K562 (cell line): ENCODE measurements at regions not wholly inside any gene's neighbourhood (a gene's known extent, or its start where the extent isn't known, plus 50 kb on each side); places are given as distances from the start of the nearest gene placed in this dataset.

ENCODE experiments used
- ATAC-seq: fragments of 200-7000 bp; cut with Tn5 transposase; 3 replicates; pipeline ENCODE4 v1.9.1; 2020; ENCODE audit warnings: moderate library complexity
- BruUV-seq: library from RNA; stranded (reverse); fragments of 400-500 nt; replicated peaks from 2 replicates; lab custom pipeline; 2021; lab: Mats Ljungman, UMichigan
- CTCF ChIA-PET: fragments of 300-600 bp; formaldehyde crosslinking; extraction: SDS; loops from one replicate; lab custom pipeline; 2021; ENCODE audit warnings: low intra/inter-chr PET ratio; lab: Yijun Ruan, JAX
- POLR2A ChIA-PET: fragments of 300-600, 350-650 bp; sonication (Branson Sonifier 250); formaldehyde crosslinking; extraction: SDS; loops from one replicate; lab custom pipeline; 2021; ENCODE audit warnings: antibody characterized with exemption, inconsistent platforms; lab: Yijun Ruan, JAX
- DNase-seq, 4 experiments: peaks; one replicate each; pipeline versions ENCODE4 v3.0.0 to v3.0.0-alpha.2; 2011 to 2018; ENCODE audit warnings: low spot score in 3 of 4, mixed read lengths in 3 of 4; ENCODE audit errors: extremely low read depth in 1 of 4
- FAIRE-seq: peaks from 2 replicates; lab custom pipeline; 2011; peaks lifted over from hg19 to GRCh38; lab: Jason Lieb, UNC
- H2AFZ ChIP-seq: 2 replicates; pipeline ENCODE4 v1.6.0; 2011; ENCODE audit warnings: low read depth, low read length, control low read depth, inconsistent platforms
- H3K27ac ChIP-seq: fragments of 200-600 bp; 3 replicates; pipeline ENCODE4 v1.8.0; 2011; ENCODE audit warnings: low read depth, mild to moderate bottlenecking, control low read depth, inconsistent platforms, low read length, moderate library complexity, mixed read lengths; ENCODE audit errors: extremely low read depth
- H3K27me3 ChIP-seq, 2 experiments: fragments of 300-600 bp in 1 of 2; 2 replicates in 1 of 2; 3 replicates in 1 of 2; pipeline versions ENCODE4 v1.6.0 to v1.8.0; 2011; ENCODE audit warnings: inconsistent platforms in 2 of 2, low read length in 2 of 2, mild to moderate bottlenecking in 1 of 2, mixed read lengths in 1 of 2, moderate library complexity in 1 of 2; ENCODE audit not compliant: control insufficient read depth in 2 of 2, insufficient read depth in 2 of 2
- H3K36me3 ChIP-seq: fragments of 300-600 bp; 3 replicates; pipeline ENCODE4 v1.8.0; 2011; ENCODE audit warnings: mild to moderate bottlenecking, low read length, inconsistent platforms; ENCODE audit not compliant: control insufficient read depth, insufficient read depth
- H3K4me1 ChIP-seq, 2 experiments: fragments of 200-600 bp in 1 of 2; replicated peaks in 1 of 2; 2 replicates in 1 of 2; 3 replicates in 1 of 2; pipeline versions ENCODE4 v1.5.1 to v1.8.0; 2011; ENCODE audit warnings: inconsistent platforms in 2 of 2, low read length in 2 of 2, mild to moderate bottlenecking in 1 of 2, mixed read lengths in 1 of 2, moderate library complexity in 1 of 2; ENCODE audit not compliant: control insufficient read depth in 2 of 2, insufficient read depth in 2 of 2
- H3K4me2 ChIP-seq: 2 replicates; pipeline ENCODE4 v1.6.1; 2011; ENCODE audit warnings: low read length, control low read depth, inconsistent platforms, mixed read lengths; ENCODE audit not compliant: insufficient read depth
- H3K4me3 ChIP-seq: fragments of 200-600 bp; sonication (generic), shearing (Covaris generic); 2 replicates; pipeline ENCODE4 v1.5.1; 2016; ENCODE audit warnings: control low read depth, inconsistent platforms
- H3K79me2 ChIP-seq: fragments of 200-600 bp; 3 replicates; pipeline ENCODE4 v1.8.0; 2011; ENCODE audit warnings: low read length, inconsistent platforms; ENCODE audit not compliant: control insufficient read depth, insufficient read depth
- H3K9ac ChIP-seq, 2 experiments: 2 replicates each; pipeline versions ENCODE4 v1.6.0 to v1.6.1; 2011; ENCODE audit warnings: low read depth in 2 of 2, low read length in 2 of 2, control low read depth in 1 of 2, inconsistent platforms in 1 of 2, mild to moderate bottlenecking in 1 of 2, mixed read lengths in 1 of 2; ENCODE audit not compliant: insufficient read depth in 1 of 2
- H3K9me1 ChIP-seq: one replicate; pipeline ENCODE4 v1.6.0; 2011; ENCODE audit warnings: inconsistent platforms, mild to moderate bottlenecking, low read length, moderate library complexity; ENCODE audit not compliant: control insufficient read depth, insufficient read depth
- H3K9me3 ChIP-seq: replicated peaks from 2 replicates; pipeline ENCODE4 v1.5.1; 2011; ENCODE audit warnings: low read depth, low read length, inconsistent platforms; ENCODE audit not compliant: control insufficient read depth, insufficient read depth
- H4K20me1 ChIP-seq: replicated peaks from 2 replicates; pipeline ENCODE4 v1.6.1; 2011; ENCODE audit warnings: low read length, inconsistent platforms, mixed read lengths; ENCODE audit not compliant: control insufficient read depth, insufficient read depth
- MEF2A ChIP-seq: IDR thresholded peaks from 2 replicates; pipeline ENCODE4 v1.6.1; 2011; ENCODE audit warnings: low read depth, mild to moderate bottlenecking, low read length, moderate library complexity; ENCODE audit not compliant: control insufficient read depth
- NFRKB ChIP-seq: fragments of 450-650 bp; IDR thresholded peaks from 2 replicates; pipeline ENCODE4 v1.6.1; 2016; ENCODE audit warnings: low read depth
- SMARCA4 ChIP-seq: fragments of 450-650 bp; IDR thresholded peaks from 2 replicates; pipeline ENCODE4 v1.6.1; 2016
- SMC3 ChIP-seq: conservative IDR thresholded peaks from 2 replicates; pipeline ENCODE4 v1.6.1; 2011; ENCODE audit warnings: low read depth, low read length, improper control_type of control experiment; ENCODE audit not compliant: insufficient read depth
- TCF7 ChIP-seq: sonication (generic); IDR thresholded peaks from 2 replicates; pipeline ENCODE4 v1.6.1; 2016; ENCODE audit warnings: antibody characterized with exemption, borderline replicate concordance
- UBTF ChIP-seq, 2 experiments: IDR thresholded peaks; 2 replicates each; pipeline ENCODE4 v1.6.1; 2012; ENCODE audit warnings: improper control_type of control experiment in 2 of 2, low read depth in 2 of 2, low read length in 2 of 2, borderline replicate concordance in 1 of 2
- XRCC4 ChIP-seq: IDR thresholded peaks from one replicate; pipeline ENCODE4 v1.6.1; 2011; ENCODE audit not compliant: insufficient read depth, insufficient read length; ENCODE audit errors: extremely low read depth
- ZNF212 ChIP-seq: fragments of 450-650 bp; formaldehyde crosslinking; IDR thresholded peaks from 2 replicates; pipeline ENCODE4 v1.4.0; 2020; ENCODE audit warnings: mild to moderate bottlenecking
- ZNF696 ChIP-seq: fragments of 250-450 bp; sonication (Bioruptor Pico); conservative IDR thresholded peaks from 2 replicates; pipeline ENCODE4 v1.4.0; 2020; ENCODE audit warnings: mild to moderate bottlenecking, moderate library complexity
- WGBS: fragments of 100-300 bp; shearing (Covaris generic); methylation state at CpG from one replicate; pipeline ENCODE4 v1.1.6; 2016; ENCODE audit warnings: low coverage, mixed read lengths; ENCODE audit not compliant: insufficient coverage; ENCODE audit errors: missing lambda C conversion rate; 5-methylcytosine and 5-hydroxymethylcytosine counted together
- in situ Hi-C: fragments of 300-500 bp; cut with MboI; formaldehyde crosslinking; loops from 4 replicates; pipeline ENCODE4 v1.15.0; 2018; ENCODE audit warnings: inconsistent platforms, mixed read lengths
- intact Hi-C: fragments of 100-400 bp; cut with micrococcal nuclease; formaldehyde crosslinking; loops from 2 replicates; pipeline ENCODE4 v1.14.2; 2022
- TF ChIP-seq, protein P1 (sequence below): fragments of 250-450 bp; sonication (Bioruptor Pico); IDR thresholded peaks from 2 replicates; pipeline ENCODE4 v1.5.0; 2021

DNA sequence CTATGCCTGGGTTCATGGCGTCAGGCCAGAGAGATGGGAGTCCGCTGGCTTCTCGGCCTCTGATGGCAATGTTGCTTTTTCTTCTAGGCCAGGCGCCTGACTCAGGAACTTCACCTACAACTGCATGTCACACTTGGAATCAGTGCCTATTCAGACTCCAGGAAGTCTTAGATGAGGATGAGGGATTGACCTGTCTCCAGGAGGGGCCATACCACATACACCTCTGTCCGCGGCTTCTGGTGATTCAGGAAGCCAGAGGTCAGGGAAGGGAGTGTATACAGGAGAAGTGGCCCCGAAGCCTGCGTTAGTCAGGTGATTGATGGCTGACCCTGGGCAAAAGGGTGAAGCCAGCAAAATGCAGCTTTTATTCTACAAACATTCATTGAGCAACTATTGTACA, 109.1 kb upstream of the RMDN2 start (continued):
- TF ChIP-seq UBTF (IDR thresholded peaks at IDR 0.05; ENCODE audit: borderline replicate concordance in 1 of 2, low read depth in 2 of 2, low read length in 2 of 2): no peak
- TF ChIP-seq NFRKB: no peak
- no peak for TF ChIP-seq ZNF212 (CRISPR knock-in tag)
- no peak for TF ChIP-seq TCF7

DNA sequence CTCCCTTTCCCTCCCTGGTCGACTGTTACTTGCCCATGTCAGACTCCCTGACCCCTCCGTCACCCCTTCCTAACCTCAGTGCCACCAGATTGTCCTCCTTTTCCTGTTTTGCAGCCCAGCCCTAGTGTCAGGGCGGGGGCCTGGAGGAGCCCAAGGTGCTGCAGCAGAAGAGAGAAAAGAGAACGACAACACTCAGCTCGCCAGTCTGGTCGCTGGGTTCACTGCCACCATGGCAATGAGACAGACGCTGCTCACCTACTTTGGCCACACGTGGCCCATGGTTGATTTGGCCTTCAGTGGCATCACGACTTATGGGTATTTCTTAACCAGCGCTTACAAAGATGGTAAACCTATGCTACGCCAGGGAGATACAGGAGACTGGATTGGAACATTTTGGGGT, 108.4 kb upstream of the RMDN2 start:
- intact Hi-C loops: no loop called here
- no peaks in the 10 kb centered on the region for H3K79me2 ChIP-seq
- ATAC-seq (no peak), DNase-seq (no peak), FAIRE-seq (no peak)
- TF ChIP-seq ZNF696 (CRISPR knock-in tag): no peak
- no peak for TF ChIP-seq SMC3
- no peak for TF ChIP-seq SMARCA4
- no peak for TF ChIP-seq MEF2A
- TF ChIP-seq XRCC4: no peak
- TF ChIP-seq, protein P1, sequence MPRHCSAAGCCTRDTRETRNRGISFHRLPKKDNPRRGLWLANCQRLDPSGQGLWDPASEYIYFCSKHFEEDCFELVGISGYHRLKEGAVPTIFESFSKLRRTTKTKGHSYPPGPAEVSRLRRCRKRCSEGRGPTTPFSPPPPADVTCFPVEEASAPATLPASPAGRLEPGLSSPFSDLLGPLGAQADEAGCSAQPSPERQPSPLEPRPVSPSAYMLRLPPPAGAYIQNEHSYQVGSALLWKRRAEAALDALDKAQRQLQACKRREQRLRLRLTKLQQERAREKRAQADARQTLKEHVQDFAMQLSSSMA (CRISPR knock-in tag): no peak
- no peak overlapping the region for H3K27ac ChIP-seq
- H3K4me3 ChIP-seq: no peak overlapping the region
- ChIA-PET POLR2A (no interaction called here), CTCF (no interaction called here)
- H3K9me1 ChIP-seq: no peaks in the 10 kb centered on the region
- H3K36me3 ChIP-seq: no peaks in the 10 kb centered on the region
- no peak overlapping the region for H3K4me2 ChIP-seq
- H2AFZ ChIP-seq: no peak overlapping the region
- H4K20me1 ChIP-seq: no peaks in the 10 kb centered on the region
- in situ Hi-C loops: no loop called here
- no peak overlapping the region for H3K9ac ChIP-seq
- 4% methylated on average over 11 of the region's 11 CpGs for WGBS
- no peaks in the 10 kb centered on the region for H3K4me1 ChIP-seq
- no peaks in the 10 kb centered on the region; the same call in 1 of the 2 replicates for H3K9me3 ChIP-seq
- no TSS peak for BruUV-seq
- peaks cover 0 to 16% of the 10 kb centered on the region in 2 experiments; a peak in 2 of 5 replicates for H3K27me3 ChIP-seq
